Activated CD4-positive, CD25-positive, alpha-beta regulatory T cell treated with anti-CD3 and anti-CD28 coated beads, Interleukin-2, amount 50 U/mL, for 72 hours (primary cell): ENCODE measurements at regions not wholly inside any gene's neighbourhood (a gene's known extent, or its start where the extent isn't known, plus 50 kb on each side); places are given as distances from the start of the nearest gene placed in this dataset.
"Not testable (repeated sequence)": the region's sequence is repeated elsewhere in the genome, so short reads cannot be mapped to it uniquely, and the experiment has no call there.

Experiments
- DNase-seq: peaks from one replicate; pipeline ENCODE4 v3.0.0; 2021

DNA sequence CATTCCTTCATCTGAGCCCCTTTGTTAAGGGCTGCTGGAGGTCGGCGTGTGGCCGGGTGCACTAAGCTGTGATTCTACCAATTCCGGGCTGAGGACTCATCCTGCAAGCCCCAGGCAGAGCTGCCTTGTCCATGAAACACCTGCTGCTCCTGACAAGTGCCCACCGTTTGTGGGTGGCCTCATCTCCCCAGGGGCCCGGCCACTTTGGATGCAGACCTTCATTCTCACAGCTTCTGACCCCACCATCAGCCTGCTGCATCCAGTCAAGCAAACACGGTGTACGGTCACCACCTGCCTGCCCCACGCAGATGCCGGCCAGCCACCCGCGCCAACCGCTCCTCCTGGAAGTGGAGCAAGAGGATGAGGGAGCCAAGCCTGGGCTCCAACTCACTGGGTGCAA is 382.7 kb downstream of the THBS2 start:
- no peak for DNase-seq

DNA sequence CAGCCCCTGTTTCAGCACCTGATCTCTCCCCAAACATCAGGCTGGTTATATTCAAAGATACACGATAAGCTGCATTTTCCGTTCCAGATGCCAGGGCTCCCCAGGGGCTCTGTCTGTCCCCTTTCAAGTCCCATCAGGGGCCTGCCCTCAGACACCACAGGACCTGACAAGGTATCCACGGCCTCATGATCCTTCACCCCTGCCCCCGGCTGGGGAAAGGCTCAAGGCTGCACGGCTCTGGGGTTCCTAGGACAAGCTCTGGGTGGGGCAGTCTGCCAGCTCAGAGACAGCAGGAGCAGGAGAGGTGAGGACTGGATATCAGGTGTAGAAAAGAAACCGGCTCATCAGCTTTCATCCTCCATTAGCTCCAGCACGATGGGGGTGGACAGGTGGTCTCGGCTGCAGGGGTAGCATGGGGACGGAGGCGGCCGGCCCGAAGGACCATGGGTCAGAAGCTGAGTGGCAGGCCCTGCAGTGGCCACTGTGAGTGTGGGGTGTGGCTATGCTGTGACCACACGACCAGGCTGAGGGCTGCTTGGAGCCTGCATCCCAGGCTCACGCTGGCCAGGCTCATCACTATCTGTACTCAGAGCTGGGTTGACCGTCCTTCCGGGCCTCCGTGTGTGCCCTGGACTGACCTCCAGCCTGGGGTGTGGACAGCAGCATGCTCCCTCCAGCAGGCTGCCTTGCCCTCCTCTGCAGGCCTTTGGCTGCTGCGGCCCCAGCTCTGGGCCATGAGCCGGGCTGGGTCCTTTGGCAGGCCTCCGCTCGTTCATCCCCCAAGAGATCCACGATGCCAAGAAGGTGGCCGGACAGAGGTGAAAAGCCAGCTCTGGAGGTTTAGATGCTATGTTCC is 386.2 kb downstream of the THBS2 start:
- no peak for DNase-seq

DNA sequence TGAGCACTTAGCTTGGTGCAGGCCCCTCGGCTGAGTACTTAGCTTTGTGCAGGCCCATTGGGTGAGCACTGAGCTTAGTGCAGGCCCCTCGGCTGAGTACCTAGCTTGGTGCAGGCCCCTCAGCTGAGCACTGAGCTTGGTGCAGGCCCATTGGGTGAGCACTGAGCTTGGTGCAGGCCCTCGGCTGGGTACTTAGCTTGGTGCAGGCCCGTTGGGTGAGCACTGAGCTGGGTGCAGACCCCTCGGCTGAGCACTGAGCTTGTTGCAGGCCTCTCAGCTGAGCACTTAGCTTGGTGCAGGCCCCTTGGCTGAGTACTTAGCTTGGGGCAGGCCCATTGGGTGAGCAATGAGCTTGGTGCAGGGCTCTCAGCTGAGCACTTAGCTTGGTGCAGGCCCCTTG is 387.1 kb downstream of the THBS2 start:
- DNase-seq = no peak

DNA sequence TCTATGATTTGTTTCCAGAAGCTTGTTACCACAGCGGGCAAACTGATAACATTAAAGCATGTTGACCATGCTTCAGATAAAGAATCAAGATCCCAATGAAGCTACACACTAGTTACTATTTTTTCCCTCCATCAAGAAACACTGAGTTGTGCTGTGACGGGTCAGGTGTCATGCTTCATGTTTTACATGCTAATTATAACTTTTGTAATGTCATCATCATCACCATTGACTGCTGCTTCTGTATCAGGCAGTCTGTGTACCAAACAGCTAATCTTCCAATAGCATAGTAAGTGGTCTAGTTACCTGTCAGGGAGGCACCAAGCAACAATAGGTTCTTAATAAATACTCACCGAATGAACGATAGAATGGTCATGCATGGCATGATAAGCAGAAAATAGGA is 388.1 kb downstream of the THBS2 start:
- no peak for DNase-seq

DNA sequence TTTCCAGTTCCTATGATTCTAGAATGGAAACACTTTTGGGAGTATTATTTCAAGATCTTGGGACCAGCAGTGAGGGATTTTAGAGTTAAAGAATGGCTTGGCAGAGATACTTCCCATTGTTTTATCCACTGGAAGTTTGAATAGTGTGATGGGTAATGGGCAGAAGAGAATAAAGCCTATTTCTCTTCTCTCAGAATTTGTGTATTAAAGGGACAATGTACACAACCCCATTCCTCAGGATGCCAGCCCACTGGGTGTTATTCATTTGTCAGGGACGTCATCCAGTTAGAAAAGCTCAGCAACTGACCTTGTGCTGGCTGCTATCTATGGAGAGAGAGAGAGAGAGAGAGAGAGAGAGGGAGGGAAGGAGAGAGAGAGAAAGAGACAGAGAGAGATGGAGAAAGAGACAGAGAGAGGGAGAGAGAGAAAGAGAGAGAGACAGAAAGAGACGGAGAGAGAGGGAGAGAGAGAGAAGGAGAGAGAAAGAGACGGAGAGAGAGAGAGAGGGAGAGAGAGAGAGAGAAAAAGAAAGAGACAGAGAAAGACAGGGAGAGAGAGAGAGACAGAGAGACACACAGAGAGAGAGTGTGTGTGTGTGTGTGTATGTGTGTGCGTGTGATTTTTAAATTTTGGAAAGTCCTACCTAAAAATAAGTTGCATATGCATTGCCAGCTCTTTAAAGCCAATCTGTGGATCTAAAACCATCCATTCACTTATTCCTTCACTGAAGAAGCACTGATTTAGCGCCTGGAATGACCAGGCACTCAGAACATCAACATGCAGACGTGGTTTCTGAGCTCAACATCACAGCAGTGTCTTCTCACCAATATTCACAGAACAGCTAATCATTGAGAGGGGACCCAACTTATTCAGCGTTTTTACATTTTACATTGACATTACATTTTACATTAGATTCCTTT is 388.8 kb downstream of the THBS2 start:
- DNase-seq = no peak

DNA sequence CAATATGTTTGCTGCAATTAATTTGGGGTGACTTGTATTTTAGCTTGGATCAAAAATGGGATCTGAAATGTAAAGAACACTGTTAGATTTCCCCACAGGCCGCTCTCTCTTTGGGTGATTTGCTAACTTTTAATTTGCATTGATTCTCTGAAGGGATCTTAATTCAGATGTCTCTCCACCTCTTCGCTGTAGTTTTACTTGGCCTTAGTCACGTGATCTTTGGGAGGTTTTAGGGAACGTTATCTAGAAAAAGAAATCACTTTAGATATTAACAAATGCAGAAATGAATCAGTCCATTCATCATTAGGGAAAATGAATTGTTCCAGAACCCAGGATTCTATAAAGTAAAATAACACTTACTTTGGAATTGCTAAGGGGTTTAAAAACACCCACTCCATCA is 390.2 kb downstream of the THBS2 start:
- DNase-seq = no peak

DNA sequence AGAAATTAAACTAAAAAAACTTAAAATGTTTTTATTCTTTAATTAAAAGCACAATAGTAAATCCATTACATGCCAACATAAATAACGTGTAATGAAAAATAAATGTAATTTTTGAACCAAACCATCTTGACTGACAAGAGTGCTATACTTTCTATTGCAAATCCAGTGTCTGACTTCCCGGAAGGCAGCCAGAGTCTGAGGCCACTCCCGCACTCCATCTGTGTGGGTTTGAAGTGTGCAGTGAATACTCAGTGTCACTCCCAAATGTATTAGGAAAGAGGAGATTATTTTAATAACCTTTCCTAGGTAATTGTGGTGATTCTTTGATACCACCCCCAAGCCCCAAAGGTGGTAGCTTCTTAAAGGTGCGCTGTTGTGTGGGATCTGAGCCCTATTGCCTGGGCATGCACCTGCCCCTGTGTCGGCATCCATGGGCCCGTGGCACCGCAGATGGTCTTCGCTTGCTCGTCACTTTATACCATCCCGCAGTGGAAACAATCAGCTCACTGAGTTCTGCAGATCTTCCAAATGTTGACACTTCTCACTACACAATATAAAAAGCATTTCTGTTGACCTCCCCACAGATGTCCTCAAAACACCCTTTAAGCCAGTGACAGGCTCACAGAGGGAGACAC is 391.2 kb downstream of the THBS2 start:
- no peak for DNase-seq

DNA sequence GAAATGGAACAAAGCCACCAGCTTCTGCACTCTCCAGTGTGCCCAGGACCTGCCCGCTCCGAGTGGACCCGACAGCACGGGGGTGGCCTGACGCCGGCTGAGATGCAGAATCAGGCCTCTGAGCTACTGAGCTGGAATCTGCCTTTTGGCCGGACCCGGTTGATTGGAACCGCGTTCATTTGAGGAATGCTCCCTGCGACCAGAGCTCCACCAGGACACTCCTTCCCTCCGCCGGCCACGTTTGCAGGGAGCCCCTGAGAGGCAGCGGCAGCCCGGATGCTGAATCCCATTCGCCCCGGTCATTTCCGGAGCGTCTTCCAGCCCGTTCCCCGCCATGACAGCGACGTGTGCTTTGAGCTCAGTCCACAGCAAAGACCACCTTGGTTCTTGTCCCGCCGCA is 392.7 kb downstream of the THBS2 start:
- no peak for DNase-seq

DNA sequence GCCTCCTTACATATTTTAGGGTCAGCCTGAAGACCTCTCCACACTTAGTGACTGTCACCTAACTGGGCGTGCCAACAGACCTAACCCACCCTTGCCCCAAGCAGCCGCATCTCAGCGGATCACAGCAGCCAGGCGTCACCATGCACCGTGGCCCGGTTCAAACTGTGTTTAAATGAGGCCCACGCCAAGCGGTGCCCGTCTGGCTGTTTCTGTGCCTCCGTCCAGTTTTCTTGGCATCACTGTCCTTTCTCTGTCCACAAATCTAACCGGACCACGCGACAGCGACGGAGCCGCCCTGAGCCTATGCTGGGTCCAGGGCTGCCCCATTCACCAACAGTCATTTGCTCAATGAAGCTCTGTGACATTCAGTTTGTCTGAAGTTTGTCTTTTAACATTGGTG is 393.3 kb downstream of the THBS2 start:
- DNase-seq = no peak

DNA sequence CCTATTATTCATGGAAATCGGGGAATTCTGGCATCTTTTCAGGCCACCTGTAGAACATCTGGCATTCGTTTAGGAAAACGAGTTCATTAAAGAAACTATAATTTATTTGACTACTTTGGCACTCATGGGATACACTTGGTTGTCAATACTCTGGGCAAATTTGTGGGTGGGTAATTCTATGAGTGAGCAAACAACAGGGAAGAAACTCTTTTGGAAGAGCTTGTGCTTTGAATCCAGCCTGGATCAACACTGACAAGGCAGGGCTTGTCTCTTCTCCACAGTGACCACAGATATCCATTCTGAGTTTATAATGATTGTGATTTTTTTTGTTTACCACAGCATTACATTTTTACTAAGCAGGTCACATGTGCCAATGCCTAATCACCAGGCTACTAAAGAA is 394.7 kb downstream of the THBS2 start:
- no peak for DNase-seq

DNA sequence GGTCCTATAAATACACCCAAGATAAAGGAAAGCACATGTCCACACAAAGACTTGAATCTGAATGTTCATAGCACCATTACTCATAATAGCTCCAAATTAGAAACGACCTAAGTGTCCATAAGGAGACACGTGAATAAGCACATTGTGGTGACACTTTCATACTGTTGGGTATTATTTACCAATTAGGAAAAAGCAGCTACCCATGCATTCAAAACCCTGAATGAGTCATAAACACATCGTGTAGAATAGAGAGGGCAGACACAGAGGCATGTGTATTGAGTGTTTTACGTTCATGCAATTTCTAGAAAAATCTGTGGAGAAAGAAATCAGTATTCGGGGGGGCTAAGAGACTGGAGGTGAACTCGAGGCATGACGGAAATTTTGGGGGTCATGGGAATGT is 396.7 kb downstream of the THBS2 start:
- no peak for DNase-seq

DNA sequence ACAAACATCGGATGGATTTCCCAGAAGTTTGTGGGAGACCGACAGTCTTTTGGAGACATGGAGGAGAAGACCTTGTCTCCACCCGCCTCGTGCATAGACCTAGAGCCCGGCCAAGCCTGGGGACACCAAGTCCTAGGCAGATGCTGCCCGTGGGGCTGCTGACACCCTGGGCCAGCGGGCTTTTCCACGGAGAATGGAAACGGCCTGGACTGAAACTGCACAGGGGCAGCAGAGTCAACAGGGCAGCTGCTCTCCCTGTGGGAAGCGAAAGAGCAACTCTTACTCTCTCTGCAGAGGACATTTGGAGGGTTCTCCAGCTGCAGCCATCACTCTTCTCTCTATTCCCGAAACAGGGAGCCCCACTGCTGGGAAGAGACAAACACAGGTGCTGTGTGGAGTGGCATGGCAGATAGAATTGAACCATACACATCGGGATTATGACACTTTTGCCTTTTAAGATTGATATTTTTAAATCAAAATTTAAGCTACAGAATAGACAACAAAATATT is 401.2 kb downstream of the THBS2 start:
- DNase-seq = no peak

DNA sequence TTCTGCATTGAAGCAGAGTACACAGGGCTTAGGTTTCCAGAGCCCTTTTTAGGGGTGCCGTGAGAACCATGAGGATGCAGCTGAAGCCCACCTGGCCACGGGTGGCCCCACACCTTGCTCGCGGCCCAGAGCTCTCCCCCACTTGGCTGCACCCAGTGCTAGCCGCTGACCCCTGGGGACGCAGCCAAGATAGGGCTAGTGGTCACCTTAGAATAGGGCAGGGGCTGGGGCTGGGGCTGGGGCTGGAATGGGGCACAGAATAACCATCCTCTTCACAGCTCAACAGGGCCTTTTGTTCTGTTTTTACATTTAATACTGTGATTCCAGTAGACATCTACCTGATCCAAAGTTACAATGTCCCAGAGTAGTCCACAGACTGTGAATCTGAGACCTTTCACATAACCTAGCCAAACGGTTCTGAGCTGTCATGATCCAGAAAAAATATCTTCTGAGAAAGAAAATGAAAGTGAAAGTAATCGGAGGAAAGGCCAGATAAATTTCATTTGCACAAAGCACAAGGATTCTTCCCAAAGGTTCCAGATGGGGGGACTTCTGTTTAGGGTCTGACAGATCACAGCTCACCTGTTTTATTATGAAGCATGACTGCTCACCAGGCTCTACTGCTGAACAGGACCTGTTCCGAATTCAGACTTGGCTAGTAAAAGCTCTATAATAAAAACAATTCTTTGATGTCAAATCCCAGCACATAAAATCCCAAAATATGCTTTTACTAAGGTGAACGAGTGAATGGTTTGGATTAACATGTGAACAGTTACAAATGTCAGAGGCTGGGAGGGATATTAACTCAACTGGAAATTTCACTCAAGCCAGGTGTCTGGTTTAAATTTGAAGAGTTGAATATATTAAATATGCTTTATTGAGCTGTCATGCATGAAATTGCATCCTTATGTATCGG is 401.9 kb downstream of the THBS2 start:
- DNase-seq = no peak

DNA sequence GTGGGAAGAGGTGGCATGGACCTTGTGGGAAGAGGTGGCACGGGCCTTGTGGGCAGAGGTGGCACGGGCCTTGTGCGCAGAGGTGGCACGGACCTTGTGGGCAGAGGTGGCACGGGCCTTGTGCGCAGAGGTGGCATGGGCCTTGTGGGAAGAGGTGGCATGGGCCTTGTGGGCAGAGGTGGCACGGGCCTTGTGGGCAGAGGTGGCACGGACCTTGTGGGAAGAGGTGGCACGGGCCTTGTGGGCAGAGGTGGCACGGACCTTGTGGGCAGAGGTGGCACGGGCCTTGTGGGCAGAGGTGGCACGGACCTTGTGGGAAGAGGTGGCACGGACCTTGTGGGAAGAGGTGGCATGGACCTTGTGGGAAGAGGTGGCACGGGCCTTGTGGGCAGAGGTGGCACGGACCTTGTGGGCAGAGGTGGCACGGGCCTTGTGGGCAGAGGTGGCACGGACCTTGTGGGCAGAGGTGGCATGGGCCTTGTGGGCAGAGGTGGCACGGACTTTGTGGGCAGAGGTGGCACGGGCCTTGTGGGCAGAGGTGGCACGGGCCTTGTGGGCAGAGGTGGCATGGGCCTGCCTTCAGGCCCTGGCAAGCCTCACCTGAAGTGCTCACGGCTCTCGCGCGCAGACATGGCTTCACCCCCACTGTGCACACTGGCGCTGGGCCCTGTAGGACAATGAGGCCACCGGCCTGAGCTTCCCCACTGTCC is 403.5 kb downstream of the THBS2 start:
- not testable (repeated sequence) for DNase-seq

DNA sequence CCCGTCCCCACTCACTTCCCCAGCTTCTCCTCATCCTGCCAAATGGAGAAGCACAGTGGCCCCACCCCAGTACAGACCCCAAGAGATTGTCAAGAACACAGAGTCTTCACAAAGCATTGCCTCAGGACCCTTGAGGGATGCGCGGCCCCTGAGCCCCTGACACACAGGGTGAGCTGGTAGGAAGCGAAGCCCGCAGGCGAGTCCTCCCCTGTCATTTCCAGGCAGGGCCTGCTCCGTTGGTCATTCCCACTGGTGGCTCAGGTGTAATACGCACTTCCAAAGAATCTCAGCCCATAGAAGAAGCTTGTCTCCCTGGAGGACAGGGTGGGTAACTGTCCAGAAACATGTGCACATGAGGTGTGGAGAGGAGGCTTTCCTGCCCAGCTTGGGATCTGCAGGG is 404.2 kb downstream of the THBS2 start:
- no peak for DNase-seq

DNA sequence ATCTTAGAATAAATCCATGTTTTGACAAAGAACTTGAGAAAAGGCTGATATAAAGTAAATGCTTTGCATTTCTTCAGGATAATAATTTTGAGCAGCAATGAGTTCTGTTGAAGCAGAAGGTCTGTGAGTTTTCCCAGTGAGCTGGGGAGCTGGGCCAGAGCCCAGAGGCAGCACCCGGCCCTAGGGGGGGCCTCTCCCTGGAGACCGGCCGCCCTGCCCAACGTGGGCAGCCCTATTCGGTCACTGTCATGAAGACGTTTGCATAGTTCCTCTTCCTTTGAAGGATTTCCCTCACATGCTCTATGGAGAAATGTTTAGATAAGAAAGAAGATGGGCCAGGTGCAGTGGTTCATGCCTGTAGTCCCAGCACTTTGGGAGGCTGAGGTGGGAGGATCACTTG is 404.8 kb downstream of the THBS2 start:
- DNase-seq = no peak

DNA sequence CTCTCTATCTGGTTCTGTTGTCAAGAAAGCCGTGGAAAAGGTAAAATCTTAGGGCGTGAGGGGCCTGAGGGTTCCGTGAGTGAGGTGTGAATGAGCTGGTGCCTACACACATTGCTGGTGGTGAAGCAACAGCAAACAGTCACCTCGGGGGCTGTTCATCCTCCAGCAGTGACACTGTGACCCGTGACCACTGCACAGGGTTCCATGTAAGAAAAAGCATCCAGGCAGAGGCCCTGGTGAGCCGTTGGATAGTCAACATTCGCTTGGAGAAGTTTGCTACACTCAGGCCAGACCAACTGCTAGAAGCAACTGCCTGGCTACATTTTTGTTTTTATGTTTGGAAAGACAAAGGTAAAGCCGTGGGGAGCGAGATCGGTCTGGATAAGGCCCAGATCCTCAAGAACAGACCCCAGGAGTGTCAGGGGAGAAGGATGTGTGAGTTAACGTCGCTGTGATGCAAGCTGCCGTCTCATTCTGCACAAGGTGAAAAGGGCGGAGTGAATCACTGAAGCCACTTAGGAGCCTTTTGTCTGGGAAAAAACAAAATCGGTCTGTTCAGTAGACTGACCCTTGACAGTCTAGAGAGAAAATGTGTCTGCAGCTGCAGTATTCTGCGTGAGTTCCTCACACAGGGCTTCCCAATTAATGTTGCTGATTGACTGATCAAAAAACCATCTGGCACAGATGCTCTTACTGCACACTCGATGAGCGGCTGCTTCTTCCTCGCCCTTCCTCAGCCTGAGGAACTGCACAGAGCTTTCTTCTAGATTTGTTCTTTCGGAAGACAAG is 404.0 kb downstream of the SMOC2 start:
- no peak for DNase-seq

DNA sequence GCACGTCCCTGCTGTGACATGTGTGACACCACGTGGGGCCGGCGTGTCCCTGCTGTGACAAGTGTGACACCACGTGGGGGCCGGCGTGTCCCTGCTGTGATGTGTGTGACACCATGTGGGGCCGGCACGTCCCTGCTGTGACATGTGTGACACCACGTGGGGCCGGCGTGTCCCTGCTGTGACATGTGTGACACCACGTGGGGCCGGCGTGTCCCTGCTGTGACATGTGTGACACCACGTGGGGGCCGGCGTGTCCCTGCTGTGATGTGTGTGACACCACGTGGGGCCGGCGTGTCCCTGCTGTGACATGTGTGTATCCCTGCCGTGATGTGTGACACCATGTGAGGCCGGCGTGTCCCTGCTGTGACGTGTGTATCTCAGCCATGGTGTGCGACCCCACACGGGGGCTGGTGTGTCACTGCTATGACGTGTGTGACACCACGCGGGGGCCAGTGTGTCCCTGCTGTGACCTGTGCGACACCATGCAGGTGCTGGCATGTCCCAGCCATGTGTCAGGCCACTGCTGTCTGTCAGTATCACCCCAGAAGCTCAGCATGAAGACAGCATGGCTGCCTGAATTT is 401.7 kb downstream of the SMOC2 start:
- DNase-seq = not testable (repeated sequence)

DNA sequence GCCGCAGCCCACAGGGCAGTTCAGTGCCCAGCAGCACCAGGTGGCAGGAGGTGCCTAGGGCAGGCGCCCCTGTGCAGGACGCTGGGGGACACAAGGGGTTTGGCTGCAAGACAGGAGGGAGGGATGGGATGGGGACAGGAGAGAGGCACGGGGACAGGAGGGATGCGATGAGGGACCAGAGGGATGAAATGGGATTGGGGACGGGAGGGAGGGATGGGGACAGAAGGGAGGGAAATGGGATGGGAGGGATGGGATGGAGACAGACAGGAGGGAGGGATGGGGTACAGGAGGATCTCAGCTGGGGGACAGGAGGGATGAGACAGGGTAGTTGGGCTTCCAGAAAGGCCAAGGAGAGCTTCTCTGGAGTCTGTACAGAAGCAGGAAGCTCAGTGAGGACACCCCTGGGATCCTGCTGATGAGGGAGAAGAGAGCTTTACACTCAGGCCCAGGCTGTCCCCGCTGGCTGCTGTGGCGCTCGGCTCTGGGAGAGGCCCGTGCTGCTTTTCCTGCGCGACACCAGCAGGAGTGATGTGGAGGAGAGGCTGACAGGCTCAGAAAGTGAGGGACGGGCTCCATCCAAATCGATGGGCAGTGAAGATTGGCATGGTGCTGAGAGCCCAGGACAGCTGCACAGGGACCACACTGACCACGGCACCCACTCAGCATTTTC is 400.8 kb downstream of the SMOC2 start:
- no peak for DNase-seq

DNA sequence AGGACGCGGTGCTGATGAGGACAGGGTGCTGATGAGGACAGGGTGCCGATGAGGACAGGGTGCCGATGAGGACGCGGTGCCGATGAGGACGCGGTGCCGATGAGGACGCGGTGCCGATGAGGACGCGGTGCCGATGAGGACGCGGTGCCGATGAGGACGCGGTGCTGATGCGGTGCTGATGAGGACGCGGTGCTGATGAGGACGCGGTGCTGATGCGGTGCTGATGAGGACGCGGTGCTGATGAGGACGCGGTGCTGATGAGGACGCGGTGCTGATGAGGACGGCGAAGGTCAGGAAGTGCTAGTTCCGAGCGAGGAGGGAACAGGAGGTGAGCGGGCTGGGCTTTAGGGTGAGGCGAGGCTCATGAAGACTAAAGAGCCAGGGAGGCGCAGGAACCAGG is 399.9 kb downstream of the SMOC2 start:
- not testable (repeated sequence) for DNase-seq
